ENCODE measurements at regions not wholly inside any gene's neighbourhood (a gene's known extent, or its start where the extent isn't known, plus 50 kb on each side); places are given as distances from the start of the nearest gene placed in this dataset.

- H3K4me1 ChIP-seq: peaks cover 6% of the 10 kb centered on the region
- H3K27ac ChIP-seq: no peak overlapping the region
- no peaks in the 10 kb centered on the region for H3K36me3 ChIP-seq (ENCODE audit: insufficient read depth in 1 of 2, low read depth in 1 of 2)
- ATAC-seq (no peak), DNase-seq (no peak)
- no peak for TF ChIP-seq CTCF (IDR thresholded peaks at IDR 0.05)
- H3K4me3 ChIP-seq: no peak overlapping the region
- peaks cover 12% of the 10 kb centered on the region for H3K9me3 ChIP-seq
- intact Hi-C loops (cut with DNase I): no loop called here
- H3K27me3 ChIP-seq (ENCODE audit: insufficient read depth in 3 of 3, low read length in 2 of 3): no peaks in the 10 kb centered on the region
- 93 to 94% (median 94%) methylated on average over 9 of the region's 9 CpGs for WGBS, 3 donors
Measured at GRCh38 chr2:240360645-240361475, 74.6 kb upstream of the GPC1 start.

- H3K4me1 ChIP-seq: peaks cover 11% of the 10 kb centered on the region
- no peak for TF ChIP-seq CTCF (IDR thresholded peaks at IDR 0.05)
- peak in 1 of 2 donors; percentile 44 for DNase-seq
Measured at GRCh38 chr2:240362216-240362755, 73.2 kb upstream of the GPC1 start.

GRCh38 chr2:240362826-240363745, 72.4 kb upstream of the GPC1 start:
- Histone ChIP-seq H3K27me3 (ENCODE audit: insufficient read depth in 3 of 3, low read length in 2 of 3) (no peaks in the 10 kb centered on the region), H3K36me3 (ENCODE audit: insufficient read depth in 1 of 2, low read depth in 1 of 2) (no peaks in the 10 kb centered on the region), H3K27ac (no peak overlapping the region), H3K9me3 (peaks cover 12% of the 10 kb centered on the region), H3K4me1 (peaks cover 15% of the 10 kb centered on the region), H3K4me3 (no peak overlapping the region)
- TF ChIP-seq CTCF (IDR thresholded peaks at IDR 0.05): no peak
- intact Hi-C loops (cut with DNase I): no loop called here
- ATAC-seq: no peak
- DNase-seq: peak in 1 of 2 donors; percentile 45
- WGBS, 3 donors: 54 to 64% (median 56%) methylated on average over 28 of the region's 28 CpGs

More at GRCh38 chr2:240362216-240362755, 73.2 kb upstream of the GPC1 start:
- Histone ChIP-seq H3K27ac (no peak overlapping the region), H3K27me3 (ENCODE audit: insufficient read depth in 3 of 3, low read length in 2 of 3) (no peaks in the 10 kb centered on the region), H3K9me3 (peaks cover 12% of the 10 kb centered on the region), H3K4me3 (no peak overlapping the region), H3K36me3 (ENCODE audit: insufficient read depth in 1 of 2, low read depth in 1 of 2) (no peaks in the 10 kb centered on the region)
- intact Hi-C loops (cut with DNase I): no loop called here
- 80 to 88% (median 86%) methylated on average over 10 of the region's 10 CpGs for WGBS, 3 donors
- ATAC-seq: no peak

GRCh38 chr2:240363746-240364581, 71.5 kb upstream of the GPC1 start:
- TF ChIP-seq CTCF (IDR thresholded peaks at IDR 0.05): no peak
- H3K9me3 ChIP-seq: peaks cover 12% of the 10 kb centered on the region
- DNase-seq: peak in 1 of 2 donors; percentile 54
- no peaks in the 10 kb centered on the region for H3K27me3 ChIP-seq (ENCODE audit: insufficient read depth in 3 of 3, low read length in 2 of 3)
- H3K4me3 ChIP-seq: no peak overlapping the region
- 59 to 67% (median 64%) methylated on average over 28 of the region's 28 CpGs for WGBS, 3 donors
- ATAC-seq: no peak
- H3K36me3 ChIP-seq (ENCODE audit: insufficient read depth in 1 of 2, low read depth in 1 of 2): no peaks in the 10 kb centered on the region
- H3K27ac ChIP-seq: no peak overlapping the region
- intact Hi-C loops (cut with DNase I): no loop called here
- peaks cover 23% of the 10 kb centered on the region for H3K4me1 ChIP-seq
